ENCODE measurements at regions not wholly inside any gene's neighbourhood (a gene's known extent, or its start where the extent isn't known, plus 50 kb on each side); places are given as distances from the start of the nearest gene placed in this dataset.

GRCh38 chr4:145301386-145302080, 121.1 kb upstream of the OTUD4 start:
- no peak for TF ChIP-seq CTCF (conservative IDR thresholded peaks at IDR 0.05)
- TF ChIP-seq EZH2 (IDR thresholded peaks at IDR 0.05; ENCODE audit: low read depth): no peak
